Right ventricle myocardium inferior (tissue), 1 donor: ENCODE measurements at regions not wholly inside any gene's neighbourhood (a gene's known extent, or its start where the extent isn't known, plus 50 kb on each side); places are given as distances from the start of the nearest gene placed in this dataset.

Source experiments
- ATAC-seq: fragments of 200-7000 bp; cut with Tn5 transposase; one replicate; pipeline ENCODE4 v1.9.1; 2020; ENCODE audit warnings: mild to moderate bottlenecking, moderate library complexity
- DNase-seq: peaks from one replicate; pipeline ENCODE4 v3.0.0; 2021; ENCODE audit errors: missing footprints
- intact Hi-C: fragments of 100-400 bp; cut with DNase I; formaldehyde crosslinking; loops from one replicate; pipeline ENCODE4 v1.11.0; 2022
- donor health status: DM: no; HTN: yes; CAD: no; lungs with severe emphysema.

DNA sequence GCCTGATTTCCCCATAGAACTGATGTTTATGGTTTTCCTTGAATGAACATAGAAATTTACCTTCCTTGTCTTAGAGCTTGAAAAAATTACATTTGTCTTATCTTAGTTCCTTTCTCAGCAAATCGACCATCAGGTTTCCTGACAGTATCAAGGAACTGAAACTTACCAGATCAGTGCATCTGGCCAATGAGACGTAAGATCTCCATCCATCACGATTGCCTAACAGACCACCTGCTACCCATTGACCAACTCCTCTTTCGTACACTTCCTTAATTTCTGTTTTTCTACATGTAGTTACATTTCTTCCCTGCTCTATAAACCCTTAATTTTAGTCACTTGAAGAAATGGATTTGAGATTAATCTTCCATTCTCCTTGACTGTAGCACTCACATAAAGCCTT, 57.4 kb upstream of the TMPRSS15 start:
- ATAC-seq (no peak), DNase-seq (no peak)
- intact Hi-C loops: no loop called here

DNA sequence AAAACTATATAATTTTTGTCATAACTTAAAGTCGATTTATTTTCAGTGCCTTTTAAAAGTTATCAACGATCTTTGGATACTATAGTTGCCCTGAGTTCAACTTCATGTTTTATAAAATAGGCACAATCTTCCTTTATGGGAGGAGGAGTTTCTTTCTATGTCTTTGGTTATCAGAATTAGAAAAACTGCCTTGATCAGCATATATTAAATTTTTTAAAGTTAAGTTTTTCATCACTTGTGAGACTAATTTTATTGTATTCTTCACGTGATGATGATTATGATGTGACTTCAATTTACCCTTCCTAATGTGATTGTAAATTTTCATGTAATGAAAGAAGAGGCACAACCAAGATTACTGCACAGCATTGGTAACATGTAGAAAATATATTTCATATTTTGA, 58.2 kb upstream of the TMPRSS15 start:
- ATAC-seq (no peak), DNase-seq (no peak)
- intact Hi-C loops: no loop called here

DNA sequence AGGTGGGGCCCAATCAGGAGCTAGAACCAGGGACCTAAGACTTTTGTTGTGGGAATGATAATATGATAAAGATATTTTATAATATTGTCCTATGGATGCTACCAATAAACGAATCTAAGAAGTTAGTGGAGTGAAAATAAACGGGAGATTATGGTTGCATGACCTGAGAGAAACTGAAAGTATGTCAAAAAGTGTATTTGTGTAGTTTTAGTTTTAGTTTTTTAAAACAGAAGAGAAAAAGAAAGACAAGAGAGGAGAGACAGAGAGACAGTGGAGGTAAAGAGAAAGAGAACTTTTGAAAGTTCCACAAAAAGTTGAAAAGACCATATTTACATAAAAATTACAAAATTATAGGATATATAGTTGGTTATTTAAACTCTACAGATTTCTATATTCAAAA, 64.1 kb upstream of the TMPRSS15 start:
- intact Hi-C loops: no loop called here
- DNase-seq (no peak), ATAC-seq (no peak)

- DNase-seq: no peak
- intact Hi-C loops: no loop called here
- no peak for ATAC-seq
Observed at GRCh38 chr21:18468790-18469189, 65.2 kb upstream of the TMPRSS15 start.

DNA sequence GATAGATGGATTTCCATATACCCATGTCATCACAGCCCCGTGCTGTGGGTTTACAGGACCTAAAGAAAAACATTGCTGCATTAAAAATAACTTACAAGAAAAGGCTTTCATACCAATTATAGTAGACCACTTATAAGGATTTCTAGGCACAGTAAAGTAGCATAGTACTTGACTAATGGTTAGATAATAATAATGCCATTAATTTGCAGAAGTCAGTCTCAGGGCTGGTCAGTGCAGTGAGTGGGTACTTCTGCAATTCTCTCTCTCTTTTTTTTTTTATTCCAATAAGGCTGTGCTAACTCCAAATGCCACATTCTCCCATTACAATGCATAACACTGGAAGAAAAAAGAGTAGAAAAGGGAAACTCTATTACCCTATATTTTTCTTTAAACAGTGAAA, 73.1 kb upstream of the TMPRSS15 start:
- no peak for ATAC-seq
- intact Hi-C loops: no loop called here
- no peak for DNase-seq

DNA sequence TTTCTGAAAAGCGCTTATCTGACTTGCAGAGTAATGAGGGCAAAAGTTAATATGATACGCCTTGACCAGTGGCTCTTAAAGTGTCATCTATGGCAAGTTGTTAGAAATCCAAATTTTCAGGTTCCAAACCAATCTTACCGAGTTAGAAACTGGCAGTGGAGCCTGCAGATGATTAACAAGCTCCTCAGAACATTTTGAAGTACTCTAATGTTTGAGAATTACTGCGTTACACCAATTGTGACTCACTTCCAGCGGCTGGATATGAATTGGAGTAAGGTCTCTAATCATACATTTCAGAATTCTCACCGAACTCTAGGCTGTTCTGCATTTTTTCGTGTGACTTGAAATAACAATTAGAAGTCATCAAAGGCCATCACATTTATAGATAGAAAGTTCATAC, 73.5 kb upstream of the TMPRSS15 start:
- DNase-seq (no peak), ATAC-seq (no peak)
- intact Hi-C loops: no loop called here

DNA sequence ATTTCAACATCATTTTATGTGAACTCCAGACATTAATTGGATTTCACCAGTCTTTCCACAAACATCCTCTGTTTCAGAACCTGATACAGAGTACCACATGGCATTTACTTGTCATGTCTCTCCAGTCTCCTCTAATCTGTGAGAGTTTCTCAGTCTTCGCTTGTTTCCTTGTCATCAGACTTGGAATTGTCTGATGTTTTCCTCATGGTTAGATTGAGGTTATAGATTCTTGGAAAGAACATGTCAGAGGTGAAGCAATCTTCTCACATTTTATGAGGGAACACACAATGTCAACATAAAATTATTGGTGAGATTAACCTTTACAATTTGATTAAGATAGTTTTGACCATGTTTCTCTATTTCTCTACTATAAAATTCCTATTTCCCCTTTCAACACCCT, 74.9 kb upstream of the TMPRSS15 start:
- DNase-seq (no peak), ATAC-seq (no peak)
- intact Hi-C loops: no loop called here

- no peak for ATAC-seq
- intact Hi-C loops: no loop called here
- no peak for DNase-seq
Observed at GRCh38 chr21:18488252-18488651, 84.7 kb upstream of the TMPRSS15 start.

GRCh38 chr21:18493422-18493821, 89.8 kb upstream of the TMPRSS15 start:
- DNase-seq (no peak), ATAC-seq (no peak)
- intact Hi-C loops: no loop called here

- no peak for DNase-seq
- intact Hi-C loops: no loop called here
- ATAC-seq: no peak
Observed at GRCh38 chr21:18495523-18495922, 91.9 kb upstream of the TMPRSS15 start.

- intact Hi-C loops: no loop called here
- DNase-seq (no peak), ATAC-seq (no peak)
Observed at GRCh38 chr21:18498431-18498830, 94.8 kb upstream of the TMPRSS15 start.

DNA sequence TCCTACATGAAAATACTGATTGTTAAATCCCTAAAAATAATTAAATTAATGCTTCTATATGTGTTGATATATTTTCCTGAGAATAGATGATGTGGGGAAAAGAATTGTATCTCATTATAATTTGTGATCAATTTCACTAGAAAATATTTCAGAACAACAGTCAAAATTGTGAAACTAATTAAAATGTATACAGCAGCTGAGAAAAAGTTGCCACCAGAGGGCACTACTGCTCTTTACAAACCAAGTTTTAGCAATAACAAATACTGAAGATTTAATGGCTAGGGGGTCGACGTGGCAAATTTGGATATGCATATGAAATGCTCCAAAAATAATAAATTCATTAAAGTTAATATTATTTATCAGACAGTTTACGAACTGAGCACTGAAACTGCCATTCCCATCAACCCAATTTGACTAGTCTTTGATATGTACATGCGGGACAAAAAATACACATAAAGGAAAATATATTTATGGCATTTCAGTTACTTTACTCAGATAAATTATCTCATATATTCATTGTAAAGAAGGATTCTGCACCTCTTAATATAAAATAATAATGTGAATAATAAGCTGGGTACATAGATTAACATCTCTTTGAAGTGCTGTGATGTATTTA, 96.3 kb upstream of the TMPRSS15 start:
- DNase-seq: no peak
- ATAC-seq: no peak
- intact Hi-C loops: no loop called here

DNA sequence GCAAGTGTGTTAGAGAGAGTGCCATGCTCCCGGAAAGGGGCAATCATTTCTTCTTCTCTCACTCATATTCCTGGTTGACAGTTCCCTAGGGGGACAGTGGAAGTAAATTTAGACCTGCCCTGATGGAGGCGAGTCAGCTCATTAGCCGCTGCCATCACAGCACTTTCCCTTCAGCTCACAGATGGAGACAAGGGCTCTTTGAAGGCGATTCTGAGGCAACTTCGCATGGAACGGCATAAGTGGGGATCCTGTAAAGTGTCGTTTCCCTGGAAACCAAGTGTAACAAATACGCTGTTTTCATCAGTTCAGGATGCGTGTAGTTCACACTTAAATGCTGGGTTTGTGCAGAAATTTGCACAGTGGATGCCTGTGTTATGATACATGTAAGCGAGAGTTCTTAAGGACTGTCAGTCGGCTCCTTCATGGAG, 114.5 kb upstream of the TMPRSS15 start:
- no peak for DNase-seq
- ATAC-seq: no peak
- intact Hi-C loops: no loop called here

- intact Hi-C loops: no loop called here
Observed at GRCh38 chr21:18521204-18521603, 117.6 kb upstream of the TMPRSS15 start.

DNA sequence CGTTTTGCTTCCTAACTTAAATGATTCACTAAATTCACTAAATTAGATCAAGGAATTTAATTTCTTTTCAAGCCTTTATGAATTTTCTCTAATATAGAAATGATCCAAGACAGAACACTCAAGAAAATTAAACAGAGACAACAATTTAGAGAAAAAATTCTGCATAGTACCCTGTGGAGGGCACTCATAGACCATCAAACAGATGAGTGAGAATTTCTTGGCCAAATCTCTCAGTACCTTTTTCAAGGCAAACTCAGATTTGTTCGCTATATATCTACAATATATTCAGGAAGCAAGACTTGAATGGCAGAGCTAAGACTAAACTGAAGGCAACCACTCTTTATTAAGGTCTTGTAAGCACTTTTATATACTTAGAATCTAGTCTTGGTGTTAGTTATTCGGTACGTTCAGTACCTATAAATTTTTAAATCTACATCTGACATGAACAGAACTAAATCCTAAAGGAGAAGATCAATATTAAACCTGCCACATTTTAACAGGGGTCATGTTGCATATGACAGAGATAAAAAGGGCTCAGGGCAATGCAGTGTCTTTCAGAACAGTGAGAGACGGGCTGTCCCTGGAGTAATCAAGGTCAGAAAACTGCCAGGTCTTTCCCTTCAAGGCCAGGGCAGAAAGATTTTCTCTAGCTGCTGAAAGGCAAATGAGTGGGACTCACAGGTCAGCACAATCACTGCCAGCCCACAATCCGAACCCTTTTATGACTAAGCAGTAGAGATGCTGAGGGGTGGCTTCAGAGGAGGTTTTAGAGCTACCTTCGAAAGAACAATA, 118.8 kb upstream of the TMPRSS15 start:
- intact Hi-C loops: no loop called here
- ATAC-seq (no peak), DNase-seq (no peak)

More at GRCh38 chr21:18521204-18521603, 117.6 kb upstream of the TMPRSS15 start:
- ATAC-seq: no peak
- no peak for DNase-seq

- no peak for ATAC-seq
- intact Hi-C loops: no loop called here
- DNase-seq: no peak
Observed at GRCh38 chr21:18524097-18524880, 120.7 kb upstream of the TMPRSS15 start.

DNA sequence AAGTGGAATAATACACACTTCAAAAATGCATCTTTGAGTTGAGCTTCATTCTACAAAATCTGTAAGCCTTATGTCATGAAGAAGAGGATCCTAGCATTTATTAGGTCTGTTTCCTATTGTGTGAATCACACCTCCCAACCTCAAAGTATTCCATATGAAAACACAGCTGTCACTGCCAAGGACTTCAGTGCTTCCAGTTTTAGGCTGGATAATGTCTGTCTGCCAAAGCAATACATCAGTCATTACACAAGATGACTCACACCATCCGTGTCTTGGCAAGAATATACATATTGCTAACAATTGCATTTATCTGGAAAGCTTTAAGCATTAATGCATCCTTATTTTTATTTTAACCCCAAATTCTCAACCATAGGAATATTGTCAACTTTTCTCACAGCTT, 125.7 kb upstream of the TMPRSS15 start:
- intact Hi-C loops: no loop called here
- DNase-seq (no peak), ATAC-seq (no peak)

DNA sequence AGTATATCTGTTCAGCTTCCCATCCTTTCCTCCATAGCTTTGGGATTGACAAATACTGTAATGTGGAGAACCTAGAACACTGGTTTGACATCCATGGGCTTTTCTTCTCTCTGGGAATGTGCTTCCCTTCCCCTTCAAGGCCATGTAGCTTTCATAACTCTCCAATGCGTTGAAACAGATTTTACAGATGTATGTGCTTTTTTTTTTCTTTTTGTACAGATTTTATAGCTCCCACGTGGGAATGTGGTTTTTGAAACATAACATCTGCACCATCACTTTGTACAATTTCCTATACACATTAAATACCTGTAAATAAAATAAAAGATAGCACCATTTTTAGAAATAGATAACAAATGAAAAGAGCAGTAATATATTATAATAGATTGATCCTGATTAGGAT, 138.5 kb upstream of the TMPRSS15 start:
- intact Hi-C loops: no loop called here
- DNase-seq (no peak), ATAC-seq (no peak)

DNA sequence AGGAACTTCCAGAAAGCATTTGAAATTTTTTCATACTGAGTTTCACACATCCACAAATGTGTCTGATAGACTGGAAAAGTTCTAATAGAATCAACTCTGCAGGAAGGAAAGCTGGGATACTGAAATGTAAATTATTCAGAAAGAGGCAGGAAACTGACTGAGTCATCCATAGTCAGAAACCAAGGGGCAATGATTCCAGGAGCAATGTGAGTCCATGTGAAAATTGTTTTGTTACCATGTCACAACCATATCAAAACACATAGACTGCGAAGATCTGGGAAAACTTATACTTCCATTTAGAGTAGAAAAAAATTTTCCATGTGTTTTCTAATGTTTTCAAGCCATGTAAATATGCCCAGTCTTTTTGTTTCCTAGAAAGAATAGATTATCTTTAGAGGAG, 142.3 kb upstream of the TMPRSS15 start:
- DNase-seq: no peak
- ATAC-seq: no peak

GRCh38 chr21:18547347-18547746, 143.8 kb upstream of the TMPRSS15 start:
- intact Hi-C loops: no loop called here
- DNase-seq (no peak), ATAC-seq (no peak)

More for the DNA sequence above, 142.3 kb upstream of the TMPRSS15 start:
- intact Hi-C loops: no loop called here
